ENCODE measurements at regions not wholly inside any gene's neighbourhood (a gene's known extent, or its start where the extent isn't known, plus 50 kb on each side); places are given as distances from the start of the nearest gene placed in this dataset.

- no peaks in the 10 kb centered on the region for H3K79me2 ChIP-seq (ENCODE audit: insufficient read depth, low read length)
- no peaks in the 10 kb centered on the region for H3K27me3 ChIP-seq (ENCODE audit: insufficient read depth, low read length, poor library complexity, severe bottlenecking)
- H3K4me3 ChIP-seq (ENCODE audit: low read length, poor library complexity, severe bottlenecking) = no peak overlapping the region
- no peaks in the 10 kb centered on the region for H4K20me1 ChIP-seq (ENCODE audit: insufficient read depth, low read length, poor library complexity, severe bottlenecking)
- TF ChIP-seq EZH2phosphoT487 (IDR thresholded peaks at IDR 0.05; ENCODE audit: borderline replicate concordance) = no peak
- no peak for TF ChIP-seq CTCF (conservative IDR thresholded peaks at IDR 0.05; ENCODE audit: low read length)
- H3K9me3 ChIP-seq (ENCODE audit: insufficient read depth, low read depth, low read length) = no peaks in the 10 kb centered on the region
- H3K9me2 ChIP-seq (replicated peaks; ENCODE audit: low read depth, low read length) = no peaks in the 10 kb centered on the region
- no peaks in the 10 kb centered on the region for H3K36me3 ChIP-seq (ENCODE audit: insufficient read depth, low read length)
- no peak overlapping the region for H3K9ac ChIP-seq (ENCODE audit: low read depth, low read length, poor library complexity, severe bottlenecking)
- peaks cover 41% of the 10 kb centered on the region for H3K4me1 ChIP-seq (ENCODE audit: insufficient read depth, low read length, poor library complexity, severe bottlenecking)
- H3F3A ChIP-seq (ENCODE audit: low read depth) = no peaks in the 10 kb centered on the region
- no peak overlapping the region for H3K4me2 ChIP-seq (ENCODE audit: low read depth, low read length, poor library complexity, severe bottlenecking)
- no peak overlapping the region for H2AFZ ChIP-seq (ENCODE audit: low read length)
Observed at GRCh38 chr2:105515581-105516415, 116.9 kb upstream of the FHL2 start.

- no peak for TF ChIP-seq EZH2phosphoT487 (IDR thresholded peaks at IDR 0.05; ENCODE audit: borderline replicate concordance)
- no peak for TF ChIP-seq CTCF (conservative IDR thresholded peaks at IDR 0.05; ENCODE audit: low read length)
- H3K9me2 ChIP-seq (replicated peaks; ENCODE audit: low read depth, low read length) = no peaks in the 10 kb centered on the region
- H2AFZ ChIP-seq (ENCODE audit: low read length) = no peak overlapping the region
- no peaks in the 10 kb centered on the region for H3K9me3 ChIP-seq (ENCODE audit: insufficient read depth, low read depth, low read length)
- H3K4me2 ChIP-seq (ENCODE audit: low read depth, low read length, poor library complexity, severe bottlenecking) = no peak overlapping the region
- no peaks in the 10 kb centered on the region for H3F3A ChIP-seq (ENCODE audit: low read depth)
- peaks cover 47% of the 10 kb centered on the region for H3K4me1 ChIP-seq (ENCODE audit: insufficient read depth, low read length, poor library complexity, severe bottlenecking)
- H3K4me3 ChIP-seq (ENCODE audit: low read length, poor library complexity, severe bottlenecking) = no peak overlapping the region
- no peaks in the 10 kb centered on the region for H3K36me3 ChIP-seq (ENCODE audit: insufficient read depth, low read length)
- no peak overlapping the region for H3K9ac ChIP-seq (ENCODE audit: low read depth, low read length, poor library complexity, severe bottlenecking)
- no peaks in the 10 kb centered on the region for H3K27me3 ChIP-seq (ENCODE audit: insufficient read depth, low read length, poor library complexity, severe bottlenecking)
- H4K20me1 ChIP-seq (ENCODE audit: insufficient read depth, low read length, poor library complexity, severe bottlenecking) = no peaks in the 10 kb centered on the region
- no peaks in the 10 kb centered on the region for H3K79me2 ChIP-seq (ENCODE audit: insufficient read depth, low read length)
Observed at GRCh38 chr2:105514576-105514975, 115.7 kb upstream of the FHL2 start.

- no peaks in the 10 kb centered on the region for H3K9me2 ChIP-seq (replicated peaks; ENCODE audit: low read depth, low read length)
- no peak for TF ChIP-seq CTCF (conservative IDR thresholded peaks at IDR 0.05; ENCODE audit: low read length)
- TF ChIP-seq EZH2phosphoT487 (IDR thresholded peaks at IDR 0.05; ENCODE audit: borderline replicate concordance) = no peak
- no peaks in the 10 kb centered on the region for H4K20me1 ChIP-seq (ENCODE audit: insufficient read depth, low read length, poor library complexity, severe bottlenecking)
- no peaks in the 10 kb centered on the region for H3K79me2 ChIP-seq (ENCODE audit: insufficient read depth, low read length)
- peaks cover 16% of the 10 kb centered on the region for H3K4me1 ChIP-seq (ENCODE audit: insufficient read depth, low read length, poor library complexity, severe bottlenecking)
- H3K36me3 ChIP-seq (ENCODE audit: insufficient read depth, low read length) = no peaks in the 10 kb centered on the region
- H3F3A ChIP-seq (ENCODE audit: low read depth) = no peaks in the 10 kb centered on the region
- no peak overlapping the region for H3K9ac ChIP-seq (ENCODE audit: low read depth, low read length, poor library complexity, severe bottlenecking)
- H3K9me3 ChIP-seq (ENCODE audit: insufficient read depth, low read depth, low read length) = no peaks in the 10 kb centered on the region
- H3K4me3 ChIP-seq (ENCODE audit: low read length, poor library complexity, severe bottlenecking) = no peak overlapping the region
- peak overlapping the region; percentile 8 for H3K4me2 ChIP-seq (ENCODE audit: low read depth, low read length, poor library complexity, severe bottlenecking)
- H3K27me3 ChIP-seq (ENCODE audit: insufficient read depth, low read length, poor library complexity, severe bottlenecking) = no peaks in the 10 kb centered on the region
- no peak overlapping the region for H2AFZ ChIP-seq (ENCODE audit: low read length)
Observed at GRCh38 chr2:105510761-105511528, 112.1 kb upstream of the FHL2 start.
